KOPT-K1 (cell line): ENCODE measurements at regions not wholly inside any gene's neighbourhood (a gene's known extent, or its start where the extent isn't known, plus 50 kb on each side); places are given as distances from the start of the nearest gene placed in this dataset.

Source experiments
- H3K27ac ChIP-seq: fragments of 200-600 bp; sonication (generic); 2 replicates; pipeline ENCODE4 v1.5.1; 2016; ENCODE audit warnings: antibody characterized with exemption, mild to moderate bottlenecking, low read depth, low read length; ENCODE audit not compliant: poor library complexity, severe bottlenecking
- H3K36me3 ChIP-seq: fragments of 200-600 bp; sonication (generic); 2 replicates; pipeline ENCODE4 v1.5.1; 2017; ENCODE audit warnings: antibody characterized with exemption, mild to moderate bottlenecking, low read length, moderate library complexity; ENCODE audit not compliant: insufficient read depth
- H3K9me3 ChIP-seq: fragments of 200-600 bp; sonication (generic); 2 replicates; pipeline ENCODE4 v1.5.1; 2017; ENCODE audit warnings: antibody characterized with exemption, low read length, mild to moderate bottlenecking; ENCODE audit not compliant: insufficient read depth, poor library complexity, severe bottlenecking

DNA sequence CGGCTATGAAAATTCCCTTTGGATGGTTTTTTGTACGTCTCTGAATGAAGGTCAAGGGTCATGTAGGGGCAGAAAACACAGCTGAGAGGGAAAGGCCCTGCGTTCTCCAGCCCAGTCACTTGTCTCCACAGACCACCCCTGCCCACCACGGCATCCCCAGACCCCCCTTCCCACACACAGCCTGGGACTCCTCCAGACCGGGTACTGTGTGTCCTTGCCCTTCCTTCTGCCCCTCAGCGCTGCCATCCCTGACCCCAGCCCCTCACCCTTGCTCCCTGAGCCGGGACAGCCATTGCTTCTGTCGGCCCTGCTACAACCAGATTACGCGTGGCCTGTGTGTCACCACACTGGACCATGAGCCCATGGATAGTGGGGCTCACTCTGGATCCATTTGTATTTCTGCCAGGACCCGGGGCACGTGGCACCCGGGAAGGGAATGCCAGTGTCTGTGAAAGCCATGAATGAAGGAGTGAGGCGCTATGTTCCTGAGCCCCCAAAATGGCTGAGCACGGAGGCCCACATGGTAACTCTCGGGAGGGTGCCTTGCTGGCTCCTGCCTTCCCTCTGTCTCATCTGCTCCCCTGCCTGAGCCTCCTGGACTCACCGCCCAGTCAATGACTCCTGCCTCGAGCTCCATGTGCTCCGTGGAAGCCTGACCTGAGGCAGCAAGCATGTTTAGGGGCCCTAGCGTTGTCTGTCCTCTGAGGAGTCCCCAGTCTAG is 139.1 kb upstream of the FOXF1 start:
- Histone ChIP-seq H3K27ac (no peak overlapping the region), H3K9me3 (peaks cover 24% of the 10 kb centered on the region), H3K36me3 (no peaks in the 10 kb centered on the region)

DNA sequence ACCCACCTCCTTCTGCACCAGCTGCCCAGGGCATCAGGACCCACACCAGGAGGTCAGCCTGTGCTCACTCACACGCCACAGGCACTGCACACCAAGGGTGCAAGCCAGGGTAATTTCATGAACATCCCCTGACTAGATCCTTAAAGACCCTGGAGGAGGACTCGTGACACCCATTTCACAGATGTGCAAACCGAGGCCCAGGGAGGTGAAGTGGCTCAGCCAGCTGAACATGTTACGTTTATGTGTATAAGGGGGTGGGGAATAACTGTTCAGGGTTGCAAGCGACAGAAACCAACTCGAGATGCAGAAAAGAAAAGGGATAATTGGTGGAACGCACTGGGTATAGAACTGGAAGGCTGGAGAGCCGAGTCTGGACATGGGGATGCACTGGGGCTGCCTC is 138.1 kb upstream of the FOXF1 start:
- H3K9me3 ChIP-seq, result peaks cover 24% of the 10 kb centered on the region
- H3K36me3 ChIP-seq, result no peaks in the 10 kb centered on the region
- no peak overlapping the region for H3K27ac ChIP-seq

DNA sequence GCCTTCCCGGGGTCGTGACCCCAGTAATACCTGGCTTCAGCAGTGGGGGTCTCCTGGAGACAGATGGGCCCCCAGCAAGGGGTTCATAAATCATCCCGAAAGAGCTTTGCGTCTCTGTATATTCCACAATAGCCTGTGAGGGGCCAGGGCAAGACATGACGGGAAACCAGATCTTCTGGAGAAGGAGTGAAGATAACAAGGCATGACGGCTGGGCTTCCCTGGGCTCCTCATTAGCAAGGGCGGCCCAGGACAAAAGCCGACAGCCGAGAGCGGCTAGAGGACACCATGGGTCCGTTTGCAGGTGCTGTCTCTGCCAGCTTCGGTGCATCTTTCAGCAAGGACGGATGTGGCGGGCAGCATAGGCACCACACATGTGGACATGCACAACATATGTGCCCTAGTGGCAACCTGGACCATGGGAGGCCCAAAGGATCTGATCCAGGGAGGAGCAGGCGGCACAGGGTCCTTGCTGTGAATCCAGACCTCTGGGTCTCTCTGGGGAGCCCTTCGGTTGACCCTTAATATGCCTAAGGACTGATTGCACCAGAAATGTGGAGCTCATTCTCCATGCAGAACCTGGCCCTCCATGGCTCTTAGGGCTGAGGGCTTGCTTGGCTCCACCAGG is 136.9 kb upstream of the FOXF1 start:
- Histone ChIP-seq H3K9me3 (peaks cover 24% of the 10 kb centered on the region), H3K36me3 (no peaks in the 10 kb centered on the region), H3K27ac (no peak overlapping the region)

DNA sequence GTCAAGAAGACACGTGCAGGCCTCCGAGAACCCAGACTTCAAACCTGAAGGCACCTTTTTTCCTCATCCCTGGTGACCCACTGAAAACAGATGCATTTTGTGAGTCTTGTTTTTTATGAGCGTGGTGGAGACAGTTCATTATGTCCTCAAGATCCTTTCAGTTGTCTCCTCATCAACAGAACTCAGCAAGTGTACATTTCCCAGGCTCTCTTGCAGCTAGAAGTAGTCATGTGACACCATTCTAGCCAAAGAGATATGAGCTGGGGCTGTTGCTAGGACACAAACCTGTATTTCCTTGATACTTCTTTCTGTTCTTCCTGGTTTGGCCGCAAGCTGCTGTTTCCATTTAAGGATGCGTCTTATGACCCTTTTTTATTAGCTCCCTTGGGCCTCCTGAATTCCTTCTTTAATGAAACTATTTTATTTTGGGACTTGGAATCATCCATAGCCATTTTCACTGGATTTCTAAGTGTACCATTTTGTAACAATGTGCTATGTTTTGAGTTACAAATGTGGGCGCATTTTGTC is 135.7 kb upstream of the FOXF1 start:
- Histone ChIP-seq H3K36me3 (no peaks in the 10 kb centered on the region), H3K9me3 (peaks cover 24% of the 10 kb centered on the region), H3K27ac (no peak overlapping the region)

DNA sequence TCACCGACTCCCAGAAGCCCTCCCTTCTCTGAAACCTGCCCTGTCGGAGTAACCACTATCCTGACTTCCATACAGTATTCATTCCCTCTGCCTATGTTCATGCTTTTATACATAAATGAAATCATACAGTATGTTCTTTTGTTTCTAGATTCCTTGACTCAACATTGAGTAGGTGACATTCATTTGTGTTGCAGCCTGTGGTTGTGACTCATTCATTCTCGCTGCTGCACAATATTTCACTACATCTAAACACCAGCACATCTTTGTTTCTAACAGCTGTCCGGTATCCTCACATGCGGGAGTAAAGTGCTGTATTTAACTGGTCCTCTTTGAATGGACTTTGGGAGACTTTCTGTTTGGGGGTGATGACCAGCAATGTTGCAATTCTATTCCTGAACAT is 135.0 kb upstream of the FOXF1 start:
- Histone ChIP-seq H3K27ac (no peak overlapping the region), H3K9me3 (peaks cover 24% of the 10 kb centered on the region), H3K36me3 (no peaks in the 10 kb centered on the region)

DNA sequence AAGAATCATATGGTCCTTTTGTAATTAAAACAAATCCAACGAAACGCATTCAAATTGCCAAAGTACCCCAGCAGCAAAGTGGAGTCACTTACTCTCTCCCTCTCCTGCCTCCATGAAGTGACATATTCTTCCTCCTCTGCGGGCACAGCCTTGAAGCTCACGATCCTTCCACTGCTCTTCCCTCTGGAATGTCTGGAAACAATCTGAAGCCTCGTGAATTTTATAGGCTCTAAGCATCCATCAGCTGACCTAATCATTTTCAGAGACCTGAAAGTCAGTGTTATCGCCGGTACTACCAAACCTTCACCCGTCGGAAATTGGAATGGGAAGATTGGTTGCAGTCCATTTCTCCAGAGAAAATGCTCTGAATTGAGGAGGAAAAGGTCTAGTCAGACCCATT is 134.5 kb upstream of the FOXF1 start:
- Histone ChIP-seq H3K9me3 (peaks cover 24% of the 10 kb centered on the region), H3K27ac (no peak overlapping the region), H3K36me3 (no peaks in the 10 kb centered on the region)

DNA sequence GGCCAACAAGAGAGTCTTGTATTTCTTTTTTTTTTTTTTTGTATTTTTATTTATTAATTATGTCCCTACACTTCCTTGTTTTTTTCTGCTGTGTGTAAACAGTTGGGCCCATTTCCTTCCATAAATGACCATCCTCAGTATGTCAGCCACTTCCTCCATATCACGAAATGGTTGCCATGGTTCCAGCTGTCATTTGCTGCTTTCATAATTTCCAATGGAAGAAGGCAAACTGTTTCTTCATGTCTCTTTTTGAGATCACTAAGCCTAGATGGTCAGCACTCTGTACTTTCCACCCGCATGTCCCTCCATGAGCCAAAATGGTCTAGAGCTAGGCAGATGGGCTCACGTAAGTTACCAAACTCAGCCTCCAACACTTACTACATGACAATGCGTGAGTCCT is 133.5 kb upstream of the FOXF1 start:
- peaks cover 24% of the 10 kb centered on the region for H3K9me3 ChIP-seq
- H3K36me3 ChIP-seq, result no peaks in the 10 kb centered on the region
- H3K27ac ChIP-seq, result no peak overlapping the region

DNA sequence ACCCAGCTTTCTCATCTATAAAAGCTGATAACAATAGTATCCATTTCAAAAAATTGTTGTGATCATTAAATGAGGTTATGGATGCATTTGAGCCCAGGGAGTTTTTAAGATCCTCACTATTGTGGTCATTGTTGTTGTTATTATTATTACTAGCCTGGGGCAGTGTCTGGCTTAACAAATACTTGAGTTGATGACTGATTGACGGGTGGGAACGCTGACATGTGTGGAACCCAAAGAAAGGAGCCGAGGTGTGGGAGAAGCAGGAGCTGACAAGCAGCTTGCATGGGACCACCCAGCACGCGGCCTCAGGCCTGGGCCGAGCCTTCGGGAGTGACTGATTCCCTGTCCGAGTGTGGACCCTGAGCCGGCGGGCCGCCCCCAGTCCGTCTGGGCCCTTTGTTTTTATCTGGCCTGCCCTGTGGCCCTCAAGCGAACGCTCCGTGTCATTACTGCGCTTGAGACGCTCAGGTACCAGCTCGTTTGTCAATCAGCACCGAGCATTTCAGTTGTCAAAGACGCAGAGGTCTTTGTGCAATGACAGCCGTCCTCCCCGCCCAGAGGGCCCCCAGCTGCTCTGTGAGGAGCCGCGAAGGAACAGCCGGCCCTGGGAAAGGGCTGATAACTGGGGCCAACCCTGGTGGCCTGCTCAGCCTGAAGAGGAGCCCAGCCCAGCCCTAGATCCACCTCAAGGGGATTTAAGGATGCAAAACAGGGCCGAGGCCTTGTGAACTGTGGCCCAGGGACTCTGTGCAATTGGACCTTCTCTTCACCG is 132.9 kb upstream of the FOXF1 start:
- Histone ChIP-seq H3K36me3 (no peaks in the 10 kb centered on the region), H3K9me3 (peaks cover 24% of the 10 kb centered on the region), H3K27ac (no peak overlapping the region)

DNA sequence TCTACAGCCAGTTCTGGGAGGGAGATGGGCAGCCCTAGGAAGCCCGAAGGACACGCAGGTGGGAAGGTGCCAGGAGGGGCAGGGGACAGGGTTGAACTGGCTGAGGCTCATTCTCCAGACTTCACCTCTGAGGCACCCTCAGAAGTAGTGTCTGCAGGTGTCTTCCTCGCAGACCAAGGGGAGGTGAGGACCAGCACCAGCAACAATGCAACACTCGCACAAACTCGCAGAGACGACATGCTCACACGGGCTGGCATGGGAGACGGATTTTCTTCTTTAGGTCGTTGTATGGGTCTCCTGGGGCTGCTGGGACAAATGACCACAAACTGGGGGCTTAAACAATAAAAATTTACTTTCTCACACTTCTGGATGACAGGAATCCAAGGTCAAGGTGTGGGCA is 132.2 kb upstream of the FOXF1 start:
- Histone ChIP-seq H3K9me3 (peaks cover 24% of the 10 kb centered on the region), H3K36me3 (no peaks in the 10 kb centered on the region), H3K27ac (no peak overlapping the region)

DNA sequence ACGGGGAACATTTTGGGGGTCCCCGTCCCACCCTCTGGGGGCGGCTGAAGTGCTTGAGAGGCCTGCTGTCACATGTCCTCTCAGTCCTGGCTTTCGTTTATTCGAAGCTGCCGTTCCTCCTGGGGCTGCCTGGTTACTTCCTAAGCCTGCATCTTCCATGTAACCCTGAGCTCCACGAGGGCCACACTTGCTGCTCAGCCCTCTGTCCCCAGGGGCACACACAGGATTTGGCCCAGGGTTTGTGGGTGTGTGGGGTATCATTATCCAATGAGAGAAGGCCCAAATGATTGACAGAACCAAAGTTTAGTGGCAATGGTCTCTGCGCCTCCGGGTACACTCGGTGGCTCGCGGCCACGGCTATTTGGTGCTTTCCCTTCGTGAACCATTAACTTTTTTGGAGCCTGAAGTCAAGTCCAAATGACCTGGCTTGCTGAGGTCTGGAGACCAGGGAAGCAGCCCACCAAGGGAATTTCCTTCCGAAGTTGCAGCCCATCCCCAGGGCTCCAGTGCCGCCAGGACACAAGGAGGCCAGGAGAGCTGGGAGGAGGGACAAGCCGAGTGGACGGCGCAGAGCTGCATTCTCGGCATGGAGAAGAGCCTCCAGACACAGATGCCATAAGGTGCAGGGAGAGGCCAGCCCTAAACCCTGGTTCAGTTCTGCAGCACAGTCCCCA is 131.4 kb upstream of the FOXF1 start:
- Histone ChIP-seq H3K36me3 (no peaks in the 10 kb centered on the region), H3K9me3 (peaks cover 19% of the 10 kb centered on the region), H3K27ac (no peak overlapping the region)

DNA sequence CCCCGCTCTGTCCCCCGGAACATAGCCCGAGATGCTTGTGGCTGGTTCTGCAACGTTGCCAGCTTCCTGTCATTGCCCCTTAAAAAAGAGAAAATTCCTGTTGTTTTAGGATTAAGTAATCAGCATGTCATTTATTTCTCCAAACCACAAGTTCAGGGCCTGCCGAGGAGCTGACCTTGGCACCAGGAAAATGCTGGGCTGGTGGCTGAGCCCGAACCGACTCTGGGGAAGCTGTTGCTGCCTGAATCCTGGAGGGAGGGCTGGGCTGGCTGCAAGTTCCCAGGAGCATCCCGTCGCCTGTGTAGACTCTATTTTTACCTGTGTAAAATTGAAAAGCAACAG is 130.9 kb upstream of the FOXF1 start:
- H3K27ac ChIP-seq, result no peak overlapping the region
- no peaks in the 10 kb centered on the region for H3K36me3 ChIP-seq
- peaks cover 14% of the 10 kb centered on the region for H3K9me3 ChIP-seq

DNA sequence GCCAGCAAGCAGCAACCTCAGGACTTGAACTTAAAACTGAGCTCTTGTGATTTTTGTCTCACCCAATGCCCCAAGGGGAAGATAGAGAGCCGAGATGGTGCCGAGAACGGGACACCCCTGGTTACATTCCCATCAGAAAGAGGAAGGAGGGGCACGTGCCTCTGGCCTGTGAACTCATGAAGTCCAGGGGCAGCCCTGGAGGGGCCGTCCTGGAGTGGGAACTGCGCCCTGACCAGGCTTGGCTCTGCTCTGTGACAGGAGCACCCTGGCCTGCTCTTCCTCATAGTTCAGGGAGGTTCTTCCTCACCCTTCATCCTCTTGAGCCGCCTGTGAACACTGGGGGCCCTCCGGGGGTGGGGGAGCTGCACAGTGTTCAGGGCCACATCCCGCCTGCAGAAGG is 130.3 kb upstream of the FOXF1 start:
- Histone ChIP-seq H3K9me3 (peaks cover 8% of the 10 kb centered on the region), H3K36me3 (no peaks in the 10 kb centered on the region), H3K27ac (no peak overlapping the region)

DNA sequence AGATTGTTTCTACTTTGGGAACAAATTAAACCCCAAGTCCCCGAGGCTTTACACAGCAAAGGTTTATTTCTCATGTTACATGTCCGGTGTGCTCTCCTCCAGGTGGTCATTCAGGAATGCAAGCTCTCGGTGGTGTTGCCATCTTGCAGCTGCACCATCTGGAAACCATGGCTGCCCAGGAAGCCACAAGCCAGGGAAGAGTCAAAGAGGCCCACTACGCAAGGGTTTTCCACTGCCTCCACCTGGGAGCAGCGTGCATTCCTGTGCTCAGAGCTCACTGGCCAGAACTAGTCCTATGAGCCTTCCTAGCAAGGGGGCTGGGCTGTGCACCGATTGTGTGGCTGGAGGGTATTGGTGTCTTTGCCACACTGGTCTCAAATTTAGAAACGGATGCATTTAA is 128.8 kb upstream of the FOXF1 start:
- Histone ChIP-seq H3K27ac (no peak overlapping the region), H3K9me3 (no peaks in the 10 kb centered on the region), H3K36me3 (no peaks in the 10 kb centered on the region)

DNA sequence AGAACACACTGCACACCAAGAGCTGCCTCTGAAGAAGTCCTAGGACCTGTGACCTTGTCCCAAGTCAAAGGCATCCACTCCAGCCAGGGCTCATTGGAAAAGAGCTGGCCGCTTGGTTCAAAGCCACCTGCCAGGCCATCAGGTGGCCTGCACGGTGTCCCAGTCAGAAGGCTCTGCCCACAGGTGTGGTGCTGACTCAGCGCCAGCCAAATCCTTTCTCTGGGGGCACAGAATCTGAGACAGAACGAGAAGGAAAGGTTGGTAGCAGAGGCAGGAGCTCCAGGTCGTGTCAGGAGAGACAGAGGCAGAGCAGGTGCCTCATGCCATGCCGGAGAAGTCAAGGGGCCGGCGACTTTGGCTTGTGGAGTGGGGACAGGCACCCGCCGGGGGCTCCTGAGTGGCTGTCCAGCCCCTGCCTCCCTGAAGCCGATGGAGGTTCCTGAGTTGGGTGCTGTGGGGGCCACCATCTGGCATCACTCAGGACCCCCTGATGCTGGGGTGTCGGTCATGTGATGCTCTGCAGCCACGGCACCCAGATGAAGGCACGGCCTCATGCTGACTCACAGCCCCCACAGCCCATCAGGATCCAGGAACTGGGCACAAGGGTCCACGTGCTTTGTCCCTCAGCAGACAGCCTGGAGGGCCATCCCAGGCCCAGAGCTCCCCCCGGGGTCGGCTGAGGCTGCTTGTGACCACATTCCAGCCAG is 128.1 kb upstream of the FOXF1 start:
- no peaks in the 10 kb centered on the region for H3K36me3 ChIP-seq

More for the DNA sequence above, 128.1 kb upstream of the FOXF1 start:
- Histone ChIP-seq H3K27ac (no peak overlapping the region), H3K9me3 (no peaks in the 10 kb centered on the region)
